WERI-Rb-1 (cell line): ENCODE measurements at regions not wholly inside any gene's neighbourhood (a gene's known extent, or its start where the extent isn't known, plus 50 kb on each side); places are given as distances from the start of the nearest gene placed in this dataset.

Experiments
- DNase-seq: peaks from one replicate; pipeline ENCODE4 v3.0.0-alpha.2; 2020
- H3K27ac ChIP-seq: fragments of 250-450 bp; sonication (Bioruptor Pico); 2 replicates; pipeline ENCODE4 v1.5.1; 2020; ENCODE audit warnings: mild to moderate bottlenecking, moderate library complexity
- H3K27me3 ChIP-seq: fragments of 250-450 bp; sonication (Bioruptor Pico); 2 replicates; pipeline ENCODE4 v1.5.1; 2021; ENCODE audit warnings: mild to moderate bottlenecking, low read depth, moderate library complexity; ENCODE audit not compliant: insufficient read depth, severe bottlenecking
- H3K36me3 ChIP-seq: fragments of 250-450 bp; sonication (Bioruptor Pico); 2 replicates; pipeline ENCODE4 v1.5.1; 2020; ENCODE audit warnings: mild to moderate bottlenecking, moderate library complexity
- H3K4me3 ChIP-seq: 2 replicates; pipeline ENCODE4 v1.5.1; 2011; ENCODE audit warnings: low read depth, mild to moderate bottlenecking, control low read depth, low read length
- H3K9me3 ChIP-seq: fragments of 250-450 bp; sonication (Bioruptor Pico); 2 replicates; pipeline ENCODE4 v1.5.1; 2021; ENCODE audit warnings: mild to moderate bottlenecking, moderate library complexity; ENCODE audit not compliant: severe bottlenecking
- CTCF ChIP-seq: IDR thresholded peaks from 2 replicates; pipeline ENCODE4 v1.5.1; 2011; ENCODE audit warnings: low read depth, mild to moderate bottlenecking, control low read depth, inconsistent platforms, low read length

GRCh38 chr5:116939641-116940040 is 365.0 kb upstream of the SEMA6A start:
- H3K27me3 ChIP-seq = no peaks in the 10 kb centered on the region
- no peak overlapping the region for H3K4me3 ChIP-seq
- no peak for DNase-seq
- H3K27ac ChIP-seq = no peak overlapping the region
- TF ChIP-seq CTCF = no peak
- no peaks in the 10 kb centered on the region for H3K36me3 ChIP-seq
- H3K9me3 ChIP-seq = no peaks in the 10 kb centered on the region

GRCh38 chr5:116938488-116938887 is 363.9 kb upstream of the SEMA6A start:
- no peak for DNase-seq
- no peak overlapping the region for H3K4me3 ChIP-seq

DNA sequence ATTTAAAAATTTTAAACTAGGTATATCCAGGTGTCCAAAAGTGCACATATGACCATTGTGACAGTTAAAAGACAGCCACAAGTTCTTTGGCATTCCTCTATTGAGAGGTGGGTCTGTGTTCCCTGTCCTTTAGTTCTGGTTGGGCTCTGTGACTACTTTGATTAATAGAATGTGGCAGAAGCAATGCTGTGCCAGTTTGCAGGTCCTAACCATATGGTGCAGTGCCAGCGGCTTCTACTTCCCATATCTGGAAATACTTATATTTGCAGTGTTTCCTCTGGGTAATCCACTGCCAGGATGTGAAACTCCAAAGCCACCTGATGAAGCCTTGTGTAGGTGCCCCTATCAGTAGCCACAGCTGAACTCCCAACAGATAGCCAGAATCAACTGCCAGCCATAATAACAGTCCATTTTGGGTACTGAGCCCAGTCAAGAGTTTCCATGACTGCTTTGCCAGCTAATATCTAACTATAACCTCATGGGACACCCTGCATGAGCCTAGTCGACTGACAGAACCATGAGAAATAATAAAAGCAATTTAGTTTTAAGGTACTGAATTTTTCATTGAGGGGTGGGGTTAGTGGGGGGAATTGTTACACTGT is 361.0 kb upstream of the SEMA6A start:
- H3K4me3 ChIP-seq = no peak overlapping the region
- no peaks in the 10 kb centered on the region for H3K9me3 ChIP-seq
- no peak for TF ChIP-seq CTCF
- H3K27ac ChIP-seq = no peak overlapping the region
- DNase-seq = no peak
- no peaks in the 10 kb centered on the region for H3K27me3 ChIP-seq
- H3K36me3 ChIP-seq = no peaks in the 10 kb centered on the region

More at GRCh38 chr5:116938488-116938887, 363.9 kb upstream of the SEMA6A start:
- H3K9me3 ChIP-seq = no peaks in the 10 kb centered on the region
- H3K27ac ChIP-seq = no peak overlapping the region
- TF ChIP-seq CTCF = no peak
- H3K36me3 ChIP-seq = no peaks in the 10 kb centered on the region
- no peaks in the 10 kb centered on the region for H3K27me3 ChIP-seq

DNA sequence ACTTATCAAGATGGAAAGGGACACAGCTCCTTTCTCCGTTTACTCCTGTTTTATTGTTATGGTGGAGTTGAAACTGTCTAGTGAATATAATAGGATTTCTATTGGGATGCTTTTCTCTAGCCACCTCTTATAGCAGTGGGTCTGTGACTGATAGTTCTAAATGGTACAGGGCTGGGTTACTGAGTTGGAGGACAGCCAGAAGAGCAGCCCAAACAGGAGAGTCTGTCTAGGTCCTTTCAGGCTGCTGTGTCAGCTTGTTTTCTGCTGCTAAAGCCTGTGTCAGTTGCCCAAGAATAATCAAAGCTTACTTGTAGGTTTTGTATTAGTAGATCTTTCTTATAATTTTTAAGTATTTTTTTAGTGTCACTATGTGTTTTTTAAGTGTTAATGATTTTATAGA is 356.0 kb upstream of the SEMA6A start:
- DNase-seq = no peak
- no peaks in the 10 kb centered on the region for H3K27me3 ChIP-seq
- H3K4me3 ChIP-seq = no peak overlapping the region

DNA sequence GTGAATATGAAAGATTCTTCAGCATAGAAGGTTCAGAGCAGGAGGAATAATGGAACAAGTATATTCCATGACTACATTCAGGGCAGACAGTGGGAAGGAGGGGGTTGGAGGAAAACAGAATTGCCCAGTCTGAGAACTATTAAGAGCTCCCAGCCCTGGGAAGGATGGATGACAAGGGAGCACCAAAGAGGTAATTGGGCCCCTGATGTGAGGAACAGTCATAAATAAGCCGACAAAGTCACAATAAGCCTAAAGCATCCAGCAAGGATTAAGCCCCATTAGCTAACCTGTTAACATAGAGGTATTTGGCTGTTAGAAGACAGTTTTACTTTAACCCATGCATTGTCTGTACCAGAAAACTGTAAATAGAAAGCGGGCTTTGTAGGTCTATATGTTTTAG is 348.7 kb upstream of the SEMA6A start:
- no peaks in the 10 kb centered on the region for H3K27me3 ChIP-seq
- no peak overlapping the region for H3K27ac ChIP-seq
- no peak overlapping the region for H3K4me3 ChIP-seq
- peak; percentile 30 for DNase-seq
- H3K9me3 ChIP-seq = no peaks in the 10 kb centered on the region
- no peaks in the 10 kb centered on the region for H3K36me3 ChIP-seq
- TF ChIP-seq CTCF = no peak

More for the DNA sequence above, 356.0 kb upstream of the SEMA6A start:
- no peak for TF ChIP-seq CTCF
- Histone ChIP-seq H3K27ac (no peak overlapping the region), H3K36me3 (no peaks in the 10 kb centered on the region), H3K9me3 (no peaks in the 10 kb centered on the region)

DNA sequence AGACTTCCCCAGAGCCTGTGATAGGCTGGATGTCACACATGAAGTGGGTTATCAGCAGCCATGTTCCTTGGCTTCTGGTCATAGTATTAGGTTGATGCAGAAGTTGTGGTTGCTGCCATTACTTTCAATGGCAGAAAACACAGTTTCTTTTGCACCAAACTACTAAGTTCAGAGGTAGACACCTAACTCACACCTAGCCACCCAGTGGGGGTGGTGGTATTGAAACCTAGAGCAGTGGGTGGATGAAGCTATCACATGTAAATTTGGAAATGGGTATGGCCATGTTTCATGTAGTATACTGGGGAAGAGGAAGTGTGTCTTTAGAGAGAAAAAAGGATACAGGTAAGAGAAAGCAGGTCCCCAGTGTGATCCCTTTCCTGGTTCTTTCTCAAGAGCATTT is 347.9 kb upstream of the SEMA6A start:
- Histone ChIP-seq H3K9me3 (no peaks in the 10 kb centered on the region), H3K4me3 (no peak overlapping the region), H3K27ac (no peak overlapping the region), H3K36me3 (no peaks in the 10 kb centered on the region), H3K27me3 (no peaks in the 10 kb centered on the region)
- TF ChIP-seq CTCF = no peak
- no peak for DNase-seq
